NB4 (cell line): ENCODE measurements at regions not wholly inside any gene's neighbourhood (a gene's known extent, or its start where the extent isn't known, plus 50 kb on each side); places are given as distances from the start of the nearest gene placed in this dataset.

Experiments
- CTCF ChIP-seq: IDR thresholded peaks from one replicate; pipeline ENCODE4 v1.5.1; 2012; ENCODE audit warnings: low read depth, low read length
- MYC ChIP-seq: IDR thresholded peaks from 2 replicates; pipeline ENCODE4 v1.6.1; 2011; ENCODE audit warnings: low read depth, low read length

GRCh38 chr1:80365359-80366021, 1359.0 kb upstream of the ADGRL4 start:
- TF ChIP-seq CTCF (no peak), MYC (no peak)
